GM12872 (cell line): ENCODE measurements at regions not wholly inside any gene's neighbourhood (a gene's known extent, or its start where the extent isn't known, plus 50 kb on each side); places are given as distances from the start of the nearest gene placed in this dataset.

Experiments
- CTCF ChIP-seq: IDR thresholded peaks from 3 replicates; pipeline ENCODE4 v1.5.1; 2011; ENCODE audit warnings: low read depth, mild to moderate bottlenecking, low read length, moderate library complexity; ENCODE audit not compliant: insufficient read depth

- no peak for TF ChIP-seq CTCF
Observed at GRCh38 chr6:10343320-10343719, 71.6 kb downstream of the TFAP2A start.

GRCh38 chr6:10341605-10342004, 73.3 kb downstream of the TFAP2A start:
- TF ChIP-seq CTCF: no peak

GRCh38 chr6:10338151-10338550, 76.7 kb downstream of the TFAP2A start:
- TF ChIP-seq CTCF: no peak

GRCh38 chr6:10332111-10332510, 82.8 kb downstream of the TFAP2A start:
- no peak for TF ChIP-seq CTCF

- TF ChIP-seq CTCF: no peak
Observed at GRCh38 chr6:10331334-10331968, 83.4 kb downstream of the TFAP2A start.

GRCh38 chr6:10330515-10330914, 84.4 kb downstream of the TFAP2A start:
- no peak for TF ChIP-seq CTCF

GRCh38 chr6:10323018-10323417, 91.9 kb downstream of the TFAP2A start:
- TF ChIP-seq CTCF: no peak
